Esophagus muscularis mucosa (tissue), 3 donors: ENCODE measurements at regions not wholly inside any gene's neighbourhood (a gene's known extent, or its start where the extent isn't known, plus 50 kb on each side); places are given as distances from the start of the nearest gene placed in this dataset.

Experiments
- POLR2A ChIP-seq: fragments of 450-650 bp; IDR thresholded peaks from one replicate; pipeline ENCODE4 v1.6.1; 2017; ENCODE audit warnings: antibody characterized with exemption, moderate library complexity, mild to moderate bottlenecking, low read depth
- TF ChIP-seq, protein P1 (sequence below), 3 experiments: fragments of 200-600 bp in 2 of 3; fragments of 450-650 bp in 1 of 3; sonication (generic) in 2 of 3; IDR thresholded peaks; one replicate each; pipeline ENCODE4 v1.5.1; 2017 to 2019; ENCODE audit warnings: antibody characterized with exemption in 3 of 3, mild to moderate bottlenecking in 2 of 3, moderate library complexity in 1 of 3

DNA sequence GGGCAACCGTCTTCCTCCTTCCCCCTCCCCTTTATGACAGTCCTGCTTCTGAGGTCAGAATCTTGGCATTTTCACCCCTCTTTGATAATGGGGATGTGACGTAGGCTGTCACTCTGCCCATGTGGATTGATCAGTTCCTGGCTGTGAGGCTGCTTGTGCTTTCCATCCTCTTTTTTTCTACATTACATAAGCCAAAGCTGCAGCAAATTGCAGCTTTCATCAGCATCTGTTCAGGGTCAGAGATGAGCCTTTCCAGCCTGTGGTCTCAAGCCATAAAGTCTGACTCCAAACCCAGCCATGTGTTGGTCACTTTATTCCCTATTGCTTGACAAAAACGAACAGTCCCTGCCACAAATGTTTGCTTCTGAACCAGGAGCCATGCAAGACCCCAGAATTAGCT lies 535.1 kb downstream of the CDH11 start:
- TF ChIP-seq, protein P1, sequence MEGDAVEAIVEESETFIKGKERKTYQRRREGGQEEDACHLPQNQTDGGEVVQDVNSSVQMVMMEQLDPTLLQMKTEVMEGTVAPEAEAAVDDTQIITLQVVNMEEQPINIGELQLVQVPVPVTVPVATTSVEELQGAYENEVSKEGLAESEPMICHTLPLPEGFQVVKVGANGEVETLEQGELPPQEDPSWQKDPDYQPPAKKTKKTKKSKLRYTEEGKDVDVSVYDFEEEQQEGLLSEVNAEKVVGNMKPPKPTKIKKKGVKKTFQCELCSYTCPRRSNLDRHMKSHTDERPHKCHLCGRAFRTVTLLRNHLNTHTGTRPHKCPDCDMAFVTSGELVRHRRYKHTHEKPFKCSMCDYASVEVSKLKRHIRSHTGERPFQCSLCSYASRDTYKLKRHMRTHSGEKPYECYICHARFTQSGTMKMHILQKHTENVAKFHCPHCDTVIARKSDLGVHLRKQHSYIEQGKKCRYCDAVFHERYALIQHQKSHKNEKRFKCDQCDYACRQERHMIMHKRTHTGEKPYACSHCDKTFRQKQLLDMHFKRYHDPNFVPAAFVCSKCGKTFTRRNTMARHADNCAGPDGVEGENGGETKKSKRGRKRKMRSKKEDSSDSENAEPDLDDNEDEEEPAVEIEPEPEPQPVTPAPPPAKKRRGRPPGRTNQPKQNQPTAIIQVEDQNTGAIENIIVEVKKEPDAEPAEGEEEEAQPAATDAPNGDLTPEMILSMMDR (IDR thresholded peaks at IDR 0.05): no peak
- no peak for TF ChIP-seq POLR2A
